ENCODE measurements at regions not wholly inside any gene's neighbourhood (a gene's known extent, or its start where the extent isn't known, plus 50 kb on each side); places are given as distances from the start of the nearest gene placed in this dataset.

DNA sequence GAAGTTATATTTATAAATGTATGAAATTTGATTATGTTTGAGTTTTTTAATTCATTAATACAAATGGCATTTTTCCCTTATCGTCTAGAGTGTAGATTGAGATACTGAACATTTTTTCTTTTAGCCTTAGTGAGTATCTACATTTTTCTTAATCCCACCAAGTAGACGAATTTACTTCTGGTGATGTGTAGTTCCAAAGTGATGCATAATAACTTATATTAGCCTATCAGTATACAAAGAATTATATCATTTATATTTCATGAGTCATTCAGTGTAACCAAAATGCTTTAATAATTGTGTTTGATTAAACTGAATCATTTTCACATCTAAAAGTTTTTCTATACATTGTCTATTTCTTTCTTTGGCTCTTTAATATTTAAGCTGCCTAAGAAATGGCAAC lies 745.6 kb upstream of the LUZP2 start:
- TF ChIP-seq, protein P1, sequence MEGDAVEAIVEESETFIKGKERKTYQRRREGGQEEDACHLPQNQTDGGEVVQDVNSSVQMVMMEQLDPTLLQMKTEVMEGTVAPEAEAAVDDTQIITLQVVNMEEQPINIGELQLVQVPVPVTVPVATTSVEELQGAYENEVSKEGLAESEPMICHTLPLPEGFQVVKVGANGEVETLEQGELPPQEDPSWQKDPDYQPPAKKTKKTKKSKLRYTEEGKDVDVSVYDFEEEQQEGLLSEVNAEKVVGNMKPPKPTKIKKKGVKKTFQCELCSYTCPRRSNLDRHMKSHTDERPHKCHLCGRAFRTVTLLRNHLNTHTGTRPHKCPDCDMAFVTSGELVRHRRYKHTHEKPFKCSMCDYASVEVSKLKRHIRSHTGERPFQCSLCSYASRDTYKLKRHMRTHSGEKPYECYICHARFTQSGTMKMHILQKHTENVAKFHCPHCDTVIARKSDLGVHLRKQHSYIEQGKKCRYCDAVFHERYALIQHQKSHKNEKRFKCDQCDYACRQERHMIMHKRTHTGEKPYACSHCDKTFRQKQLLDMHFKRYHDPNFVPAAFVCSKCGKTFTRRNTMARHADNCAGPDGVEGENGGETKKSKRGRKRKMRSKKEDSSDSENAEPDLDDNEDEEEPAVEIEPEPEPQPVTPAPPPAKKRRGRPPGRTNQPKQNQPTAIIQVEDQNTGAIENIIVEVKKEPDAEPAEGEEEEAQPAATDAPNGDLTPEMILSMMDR (conservative IDR thresholded peaks at IDR 0.05; ENCODE audit: low read depth, low read length): no peak
- TF ChIP-seq EZH2 (IDR thresholded peaks at IDR 0.05; ENCODE audit: borderline replicate concordance, low read depth, low read length, poor library complexity, severe bottlenecking): no peak
